Fibroblast of skin of right quadriceps (primary cell): ENCODE measurements at regions not wholly inside any gene's neighbourhood (a gene's known extent, or its start where the extent isn't known, plus 50 kb on each side); places are given as distances from the start of the nearest gene placed in this dataset.
"Not testable (repeated sequence)": the region's sequence is repeated elsewhere in the genome, so short reads cannot be mapped to it uniquely, and the experiment has no call there.

Source experiments
- DNase-seq: peaks from one replicate; pipeline ENCODE4 v3.0.0-alpha.2; 2013

DNA sequence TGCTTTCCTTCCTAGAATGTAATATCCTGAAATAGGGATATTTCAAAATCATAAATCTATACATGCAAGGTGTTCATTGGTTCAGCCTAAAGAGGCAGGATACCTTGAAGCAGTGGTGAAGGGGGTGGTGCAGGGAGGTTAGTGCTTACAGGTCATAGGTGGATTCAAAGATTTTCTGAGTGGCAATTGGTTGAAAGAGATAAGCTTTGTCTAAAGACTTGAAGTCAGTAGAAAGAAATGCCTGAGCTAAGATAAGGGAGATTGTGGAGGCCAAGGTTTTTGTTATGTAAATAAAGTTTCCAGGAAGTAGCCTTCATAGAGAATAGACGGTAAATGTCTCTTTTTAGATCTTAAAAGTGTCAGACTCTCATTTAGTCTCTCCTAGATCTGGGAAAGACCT is 741.2 kb upstream of the ZWINT start:
- no peak for DNase-seq

DNA sequence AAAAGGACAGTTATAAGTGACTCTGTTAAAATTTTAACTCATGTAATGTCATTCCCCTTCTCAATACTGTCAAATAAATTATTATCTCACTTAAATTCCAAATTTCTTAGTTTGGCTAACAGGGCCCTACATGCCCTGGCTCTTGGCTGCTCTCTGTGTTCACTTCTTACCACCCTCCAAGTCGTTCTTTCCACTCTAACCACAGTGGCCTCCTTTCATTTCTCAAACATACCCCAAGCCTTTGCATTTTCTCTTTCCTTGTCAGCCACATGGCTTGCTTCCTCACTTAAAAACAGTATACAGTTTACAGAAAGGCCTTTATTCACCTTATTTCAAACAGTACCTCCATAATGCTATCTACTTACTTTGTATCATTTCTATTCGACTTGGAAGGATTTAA is 737.1 kb upstream of the ZWINT start:
- no peak for DNase-seq

DNA sequence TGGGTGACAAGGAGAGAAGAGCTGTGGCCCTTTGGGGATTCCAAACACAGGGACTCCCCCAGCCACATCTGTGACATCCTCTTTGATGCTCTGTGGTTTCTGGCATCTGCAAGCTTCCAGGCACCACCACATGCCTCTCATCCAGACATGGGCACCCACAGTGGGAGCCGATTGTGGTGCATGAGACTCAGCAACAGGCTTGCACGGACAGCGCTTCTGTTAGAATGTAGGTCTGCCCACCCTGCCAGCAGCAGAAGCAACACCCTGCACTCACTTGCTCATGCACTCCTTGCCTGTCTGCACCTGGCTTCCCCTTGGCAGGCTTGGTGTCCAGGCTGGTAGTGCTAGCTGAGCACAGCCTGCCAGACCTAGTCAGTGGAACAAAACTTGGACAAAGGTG is 735.0 kb upstream of the ZWINT start:
- DNase-seq: no peak

DNA sequence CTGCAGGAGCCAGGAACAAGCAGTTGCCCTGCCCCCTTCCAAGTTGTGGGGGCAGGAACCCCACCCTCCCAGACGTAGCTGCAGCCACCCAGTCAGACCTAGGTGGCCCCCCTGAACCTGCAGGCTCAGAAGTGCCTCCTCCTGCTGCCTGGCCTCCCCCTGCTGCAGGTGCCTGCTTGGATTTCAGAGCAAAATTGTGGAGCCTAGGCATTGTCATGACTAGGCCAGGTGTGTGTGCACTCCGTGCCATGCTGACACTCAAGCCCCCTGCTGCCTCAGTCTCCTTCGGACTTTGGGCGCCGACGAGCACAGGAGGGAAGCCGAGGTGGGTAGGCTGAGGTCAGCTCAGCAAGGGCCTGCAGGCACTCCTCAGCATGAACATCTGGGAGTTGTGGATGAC is 733.9 kb upstream of the ZWINT start:
- no peak for DNase-seq

DNA sequence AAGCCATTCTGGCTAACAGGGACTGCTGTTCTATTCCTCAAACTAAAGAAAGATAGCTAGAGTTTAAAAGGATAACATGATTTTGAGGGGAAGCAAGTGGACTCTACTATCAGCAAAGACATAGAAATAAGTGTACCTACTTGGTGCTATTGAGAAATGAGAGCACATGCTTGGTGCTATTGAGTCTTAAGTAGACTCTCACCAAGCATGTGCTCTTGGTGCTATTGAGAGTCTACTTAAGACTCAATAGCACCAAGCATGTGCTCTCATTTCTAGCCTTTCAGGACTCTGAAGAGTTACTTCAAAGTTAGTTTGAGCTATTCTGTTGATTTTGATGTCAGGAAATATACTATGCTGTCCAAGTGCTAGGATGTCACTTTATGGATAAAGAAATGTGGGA is 733.0 kb upstream of the ZWINT start:
- DNase-seq: no peak

DNA sequence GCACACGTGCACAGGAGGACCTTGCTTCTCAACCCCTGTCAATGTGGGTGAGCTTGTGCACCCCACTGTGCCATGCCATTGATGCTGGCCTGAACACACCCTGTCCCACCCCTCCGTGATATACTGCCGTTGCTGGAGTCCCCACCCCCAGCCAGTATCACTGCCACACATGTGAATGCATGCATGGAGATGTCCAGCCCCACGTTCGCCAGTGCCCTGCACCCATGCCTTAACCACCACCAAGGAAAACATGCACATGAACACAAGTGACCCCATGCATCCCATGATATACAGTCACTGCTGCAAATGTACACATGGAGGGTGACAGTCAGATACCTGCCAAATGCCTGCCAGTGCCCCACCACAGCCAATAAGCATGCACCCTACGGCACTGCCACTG is 692.5 kb upstream of the ZWINT start:
- DNase-seq: no peak

DNA sequence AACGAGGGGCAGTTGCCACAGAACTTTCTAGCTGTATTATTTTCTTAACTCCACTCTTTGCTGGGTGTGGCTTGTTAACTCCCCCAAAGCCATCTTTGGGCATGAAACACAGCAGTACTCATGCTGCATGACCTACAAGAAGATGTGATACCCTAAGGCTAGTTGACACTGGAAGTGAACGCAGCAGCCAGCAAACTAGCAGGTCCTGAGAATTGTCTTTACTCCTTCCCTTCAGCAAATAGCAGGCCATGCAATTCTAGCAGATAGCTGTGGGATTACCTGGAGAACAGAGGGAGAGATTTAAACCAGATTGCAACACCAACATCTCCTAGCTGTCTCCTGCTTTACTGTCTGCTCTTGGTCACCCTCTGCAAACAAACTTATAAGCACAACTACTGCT is 688.0 kb upstream of the ZWINT start:
- DNase-seq: no peak

DNA sequence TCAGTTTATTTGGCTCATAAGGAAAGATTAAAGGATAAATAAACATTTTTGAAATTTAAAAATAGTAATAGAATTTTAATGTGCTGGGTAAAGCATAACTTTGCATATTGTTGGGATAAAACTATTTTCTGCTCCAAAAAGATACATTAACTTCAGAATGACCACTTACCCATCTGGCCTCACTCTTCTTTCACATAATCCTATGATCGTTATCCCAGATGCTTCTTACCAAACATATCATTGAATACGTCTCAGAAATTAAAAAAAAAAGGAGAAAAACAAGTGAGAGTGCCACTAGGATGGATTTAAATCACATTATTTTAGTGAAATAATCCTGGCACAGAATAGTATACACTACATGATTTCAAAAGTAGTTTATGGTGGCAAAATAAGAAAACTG is 677.5 kb upstream of the ZWINT start:
- no peak for DNase-seq

DNA sequence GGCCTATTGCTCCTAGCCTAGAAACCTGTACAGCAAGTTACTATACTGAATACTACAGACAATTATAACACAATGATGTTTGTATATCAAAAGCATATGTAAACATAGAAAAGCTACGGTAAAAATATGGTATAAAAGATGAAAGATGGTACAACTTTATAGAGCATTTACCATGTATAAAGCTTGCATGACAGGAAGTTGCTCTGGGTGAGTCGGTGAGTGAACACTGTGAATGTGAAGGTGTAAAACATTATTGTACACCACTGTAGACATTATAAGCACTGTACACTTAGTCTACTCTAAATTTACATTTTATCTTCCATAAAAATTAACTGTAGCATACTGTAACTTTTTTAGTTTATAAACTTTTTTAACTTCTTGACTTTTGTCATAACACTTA is 674.3 kb upstream of the ZWINT start:
- no peak for DNase-seq

DNA sequence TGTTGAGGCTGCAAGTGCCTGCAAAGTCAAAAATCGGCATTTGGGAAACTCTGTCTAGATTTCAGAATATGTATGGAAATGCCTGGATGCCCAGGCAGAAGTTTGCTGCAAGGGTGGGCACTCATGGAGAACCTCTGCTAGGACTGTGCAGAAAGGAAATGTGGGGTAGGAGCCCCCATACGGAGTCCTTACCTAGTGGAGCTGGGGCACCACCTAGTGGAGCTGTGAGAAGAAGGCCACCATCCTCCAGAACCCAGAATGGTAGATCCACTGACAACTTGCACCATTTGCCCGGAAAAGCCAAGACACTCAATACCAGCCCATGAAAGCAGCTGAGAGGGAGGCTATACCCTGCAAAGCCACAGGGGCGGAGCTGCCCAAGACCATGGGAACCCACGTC is 671.2 kb upstream of the ZWINT start:
- DNase-seq: not testable (repeated sequence)

DNA sequence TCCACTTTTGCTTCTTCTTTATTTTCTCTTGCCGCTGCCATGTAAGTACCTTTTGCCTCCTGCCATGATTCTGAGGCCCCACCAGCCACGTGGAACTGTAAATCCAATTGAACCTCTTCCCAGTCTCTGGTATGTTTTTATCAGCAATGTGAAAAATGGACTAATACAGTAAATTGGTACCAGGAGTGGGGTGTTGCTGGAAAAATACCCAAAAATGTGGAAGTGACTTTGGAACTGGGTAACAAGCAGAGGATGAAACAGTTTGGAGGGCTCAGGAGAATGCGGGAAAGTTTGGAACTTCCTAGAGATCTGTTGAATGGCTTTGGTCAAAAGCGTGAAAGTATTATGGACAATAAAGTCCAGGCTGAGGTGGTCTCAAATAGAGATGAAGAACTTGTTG is 670.3 kb upstream of the ZWINT start:
- DNase-seq: no peak

DNA sequence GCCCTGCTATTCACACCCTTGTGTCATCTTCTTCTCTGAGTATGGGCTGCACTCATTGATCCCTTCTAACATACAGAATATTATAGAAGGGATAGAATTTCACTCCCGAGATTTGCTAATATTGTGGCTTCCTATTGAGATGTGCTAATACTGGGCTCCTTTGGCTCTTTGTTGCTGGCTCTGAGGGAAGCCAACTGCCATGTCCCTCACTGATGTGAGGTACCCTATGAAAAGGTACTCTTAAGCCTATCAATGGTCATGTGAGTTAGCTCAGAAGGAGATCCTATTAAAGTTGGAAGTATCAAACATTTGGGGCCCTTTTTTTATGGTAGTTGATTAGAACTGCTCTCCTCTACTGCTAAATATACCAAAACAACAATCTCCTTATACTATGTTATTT is 665.2 kb upstream of the ZWINT start:
- no peak for DNase-seq

DNA sequence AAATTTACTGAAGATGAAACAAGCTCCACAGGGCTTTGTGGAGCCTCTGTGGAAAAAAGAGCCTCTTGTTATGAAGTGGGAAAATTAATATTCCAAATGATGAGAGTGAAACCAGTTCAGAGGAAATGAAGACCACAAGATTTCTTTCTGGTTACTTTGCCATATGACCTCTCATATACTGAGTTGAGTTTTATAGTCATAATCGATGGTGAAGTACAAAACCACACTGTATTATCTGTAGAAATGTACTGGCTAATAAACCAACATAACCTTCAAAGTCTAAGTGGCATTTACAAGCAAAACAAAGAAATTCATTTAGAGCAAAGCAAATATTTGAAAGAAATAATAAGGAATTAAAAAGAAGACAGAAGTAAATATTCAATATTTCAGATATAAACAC is 662.6 kb upstream of the ZWINT start:
- no peak for DNase-seq

DNA sequence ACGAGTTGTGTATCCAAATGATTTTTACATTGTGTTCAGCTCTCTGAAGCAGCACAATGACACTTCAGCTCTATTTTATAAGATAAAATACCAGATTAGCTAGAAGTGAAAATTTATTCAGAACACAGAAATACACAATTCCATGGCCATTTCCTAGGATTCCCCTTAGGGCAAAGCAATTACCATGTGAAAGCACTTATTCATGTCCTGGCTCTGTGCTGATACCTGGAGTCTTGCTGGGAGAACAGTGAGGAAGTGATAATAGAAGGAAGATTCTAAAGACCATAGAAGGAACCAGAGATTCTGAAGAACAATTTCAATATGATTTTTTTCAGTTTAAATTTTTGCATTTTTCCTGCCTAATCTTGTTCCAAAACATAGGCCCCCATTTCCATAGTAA is 657.4 kb upstream of the ZWINT start:
- no peak for DNase-seq

DNA sequence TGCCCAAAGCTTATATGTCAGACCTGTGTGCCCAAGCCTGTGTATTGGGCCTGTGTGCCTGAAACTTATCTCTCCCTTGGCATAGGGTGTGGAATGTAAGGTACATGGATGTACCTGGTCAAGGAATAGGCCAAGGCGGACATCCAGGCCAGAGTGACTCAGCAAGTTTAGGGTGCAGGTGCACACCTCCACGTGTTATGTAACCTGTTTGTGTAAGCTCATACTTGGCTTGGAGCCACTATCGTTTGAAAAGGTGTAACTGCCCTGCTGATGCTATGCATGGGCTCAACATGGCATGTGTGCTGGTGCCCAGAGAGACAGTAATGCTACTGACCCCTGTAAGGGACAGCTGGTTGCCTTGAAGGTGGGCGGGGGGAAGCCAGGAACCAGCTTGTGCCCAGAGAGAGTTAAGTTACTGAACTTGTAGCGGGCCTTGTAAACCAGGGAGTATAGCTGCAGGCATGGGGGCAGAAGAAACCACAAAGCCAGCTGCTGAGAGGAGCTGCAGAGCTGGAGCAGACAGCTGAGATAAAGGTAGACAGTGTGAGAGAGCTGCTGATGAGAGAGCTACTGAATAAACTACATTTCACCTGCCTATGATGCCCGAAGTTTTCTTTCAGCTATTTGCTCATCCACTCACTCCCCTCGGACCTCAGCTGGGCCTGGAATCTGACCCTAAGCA is 656.4 kb upstream of the ZWINT start:
- DNase-seq: no peak

DNA sequence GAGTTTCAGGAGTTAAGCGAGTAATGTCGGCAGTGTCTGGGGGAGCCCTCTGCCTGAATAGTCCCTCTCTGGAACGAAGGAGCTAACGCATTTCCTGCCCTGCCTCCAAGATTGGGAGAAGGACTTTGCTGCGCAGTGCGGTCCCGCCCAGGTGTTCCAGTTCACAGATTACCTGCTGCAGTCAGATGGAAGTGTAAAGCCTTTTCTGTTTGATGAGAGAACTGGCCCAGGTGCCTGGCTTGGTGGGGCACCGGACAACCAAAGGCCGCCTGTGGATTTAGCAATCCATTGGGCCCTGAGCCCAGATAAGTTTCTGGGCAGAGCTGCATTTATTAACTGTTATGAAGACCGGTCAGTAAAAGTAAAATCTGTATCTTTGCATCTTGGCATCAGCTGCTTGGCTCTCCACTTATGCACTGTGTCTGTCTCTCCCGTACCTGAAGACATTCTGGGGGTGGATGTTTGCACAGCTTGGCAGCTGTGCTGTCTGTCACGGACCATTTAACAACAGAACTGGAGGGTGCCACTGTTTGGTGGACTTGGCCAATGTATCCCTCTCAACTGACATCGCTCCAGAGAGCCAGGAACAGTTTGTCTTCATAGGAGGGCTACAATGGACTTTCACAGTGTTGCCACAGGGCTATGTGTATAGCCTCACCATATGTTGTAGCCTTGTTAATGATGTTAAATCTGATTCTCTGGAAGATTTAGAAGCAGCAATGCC is 654.7 kb upstream of the ZWINT start:
- no peak for DNase-seq

DNA sequence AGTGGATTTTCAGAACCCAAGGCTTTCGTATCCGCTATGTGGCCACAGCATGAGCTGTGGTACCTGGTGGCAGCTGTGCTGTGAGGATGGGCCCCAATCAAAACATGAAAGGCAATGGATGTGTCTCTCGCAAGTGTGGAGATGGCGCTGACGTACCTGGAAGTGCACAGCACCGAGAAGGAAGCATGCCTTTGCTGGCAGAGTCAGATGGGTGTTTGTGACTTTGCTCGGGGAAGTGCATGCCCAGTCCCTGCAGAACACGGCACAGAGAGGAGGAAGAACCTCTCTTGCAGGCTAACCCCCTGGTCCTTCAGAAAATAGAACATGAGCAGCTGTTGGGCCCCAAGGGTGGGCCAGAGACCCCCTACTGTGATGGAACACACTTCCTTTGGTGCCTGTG is 654.1 kb upstream of the ZWINT start:
- no peak for DNase-seq

DNA sequence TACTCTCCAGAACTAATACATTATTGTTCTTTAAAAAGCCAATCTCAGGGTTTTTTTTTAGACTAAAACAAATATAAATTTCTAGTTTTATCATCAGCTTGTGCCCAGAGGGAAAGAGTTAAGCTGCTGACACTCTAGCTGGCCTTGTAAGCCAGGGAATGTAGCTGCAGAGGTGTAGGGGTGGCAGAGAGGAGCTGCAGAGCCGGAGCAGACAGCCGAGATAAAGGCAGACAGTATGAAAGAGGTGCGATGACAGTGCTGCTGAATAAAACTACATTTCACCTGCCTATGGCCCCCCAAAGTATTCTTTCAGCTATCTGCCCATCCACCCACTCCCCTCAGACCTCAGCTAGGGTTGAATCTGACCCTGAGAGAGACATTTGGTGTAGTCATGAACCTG is 653.7 kb upstream of the ZWINT start:
- DNase-seq: no peak

DNA sequence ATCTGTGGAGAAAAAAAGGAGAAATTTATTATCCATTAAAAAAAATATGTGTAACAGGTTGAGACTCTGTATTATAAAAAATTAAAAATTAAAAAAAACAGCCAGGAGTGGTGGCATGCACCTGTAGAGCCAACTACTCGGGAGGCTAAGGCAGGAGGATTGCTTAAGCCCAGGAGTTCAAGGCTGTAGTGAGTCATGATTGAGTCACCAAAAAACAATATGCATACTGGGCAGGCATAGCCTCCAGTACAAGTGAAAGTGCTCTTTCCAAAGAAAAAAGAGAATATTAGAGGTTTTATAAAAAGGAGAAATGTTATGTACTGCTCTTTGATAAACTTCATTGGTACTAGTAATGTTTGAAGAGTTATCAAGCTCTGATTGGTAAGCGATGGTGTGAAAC is 647.1 kb upstream of the ZWINT start:
- no peak for DNase-seq

DNA sequence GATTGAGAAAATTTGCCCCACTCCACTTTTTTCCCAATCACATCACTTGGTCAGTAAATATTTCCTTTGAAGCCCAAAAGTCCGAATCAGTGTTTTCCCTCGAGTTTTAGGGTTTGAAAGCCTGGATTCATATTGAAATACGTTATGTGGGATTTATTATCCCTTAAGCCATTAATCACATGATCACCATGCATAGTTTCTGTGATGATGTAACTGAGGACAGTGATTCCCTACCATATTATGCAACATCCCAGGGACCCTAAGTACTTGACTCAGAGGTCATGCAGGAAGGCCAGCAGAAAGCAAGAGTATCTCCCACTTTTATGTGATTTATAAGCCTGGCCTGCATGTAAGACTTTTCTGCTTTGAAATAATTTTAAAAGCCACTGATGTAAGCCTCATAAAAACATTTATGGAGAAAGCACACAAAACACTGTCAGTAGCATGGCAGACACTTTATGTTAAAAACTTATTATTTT is 630.6 kb upstream of the ZWINT start:
- DNase-seq: no peak

DNA sequence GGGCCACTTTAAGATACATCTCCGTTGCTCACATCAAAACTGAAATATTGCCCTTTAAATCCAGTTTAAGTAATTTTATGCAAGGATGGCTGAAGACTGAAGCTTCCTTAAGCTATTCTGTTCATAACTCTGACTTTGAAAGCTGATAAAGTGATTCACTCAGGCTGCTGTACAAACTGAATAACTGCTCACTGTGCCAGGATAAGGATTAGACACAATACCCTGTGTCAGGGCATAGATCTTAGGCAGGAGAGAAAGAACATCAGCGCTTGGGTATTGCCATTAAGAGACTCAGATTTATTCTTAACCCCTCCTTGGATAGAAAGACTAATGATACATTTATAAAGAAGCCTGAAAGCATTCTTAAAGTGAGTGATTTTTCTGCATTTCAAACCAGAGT is 614.5 kb upstream of the ZWINT start:
- no peak for DNase-seq

DNA sequence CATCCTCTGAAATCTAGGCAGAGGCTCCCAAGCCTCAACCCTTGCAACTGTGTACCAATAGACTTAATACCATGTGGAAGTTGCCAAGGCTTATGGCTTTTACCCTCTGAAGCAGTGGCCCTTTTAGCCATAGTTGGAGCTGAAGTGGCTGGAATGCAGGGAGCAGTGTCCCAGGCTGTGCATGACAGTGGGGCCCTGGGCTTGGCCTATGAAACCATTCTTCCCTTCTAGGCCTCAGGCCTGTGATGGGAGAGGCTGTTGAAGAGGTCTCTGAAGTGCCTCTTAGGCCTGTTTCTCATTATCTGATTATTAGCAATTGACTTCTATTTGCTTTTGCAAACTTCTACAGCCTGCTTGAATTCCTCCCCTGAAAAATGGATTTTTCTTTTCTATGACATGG is 612.7 kb upstream of the ZWINT start:
- no peak for DNase-seq

DNA sequence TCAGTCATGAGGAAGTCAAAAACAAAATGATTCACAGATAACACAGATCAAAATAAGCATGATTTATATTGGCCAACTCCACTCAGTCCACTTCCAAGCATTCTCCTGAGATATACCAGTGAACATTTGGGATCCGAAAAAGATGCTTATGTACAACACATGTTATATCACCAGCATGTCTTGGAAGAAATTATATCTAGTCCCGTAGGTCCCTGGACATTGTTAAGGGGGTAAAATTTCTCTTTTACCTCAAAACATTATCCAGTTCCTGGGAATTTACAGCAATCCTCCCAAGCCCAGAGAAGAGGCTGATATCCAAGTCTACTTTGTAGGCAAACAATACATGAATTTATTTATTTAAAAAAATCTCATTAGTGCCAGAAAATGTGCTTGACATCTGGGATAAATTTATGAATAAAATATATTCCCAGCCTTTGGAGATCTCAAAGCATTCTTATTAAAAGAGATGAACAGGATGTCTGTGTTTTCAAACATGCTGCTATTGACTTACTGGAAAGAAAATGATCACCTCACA is 582.2 kb upstream of the ZWINT start:
- no peak for DNase-seq

DNA sequence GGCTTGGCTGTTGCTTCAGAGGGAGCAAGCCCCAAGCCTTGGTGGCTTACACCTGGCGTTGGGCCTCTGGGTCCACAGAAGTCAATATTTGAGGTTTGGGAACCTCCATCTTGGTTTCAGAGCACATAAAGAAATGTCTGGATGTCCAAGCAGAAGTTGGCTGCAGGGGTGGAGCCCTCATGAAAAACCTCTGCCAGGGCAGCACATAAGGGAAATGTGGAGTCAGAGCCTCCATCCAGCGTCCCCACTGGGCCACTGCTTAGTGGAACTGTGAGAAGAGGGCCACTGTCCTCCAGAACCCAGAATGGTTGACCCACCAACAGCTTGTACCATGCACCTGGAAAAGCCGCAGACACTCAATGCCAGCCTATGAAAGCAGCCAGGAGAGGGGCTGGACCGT is 573.5 kb upstream of the ZWINT start:
- no peak for DNase-seq

DNA sequence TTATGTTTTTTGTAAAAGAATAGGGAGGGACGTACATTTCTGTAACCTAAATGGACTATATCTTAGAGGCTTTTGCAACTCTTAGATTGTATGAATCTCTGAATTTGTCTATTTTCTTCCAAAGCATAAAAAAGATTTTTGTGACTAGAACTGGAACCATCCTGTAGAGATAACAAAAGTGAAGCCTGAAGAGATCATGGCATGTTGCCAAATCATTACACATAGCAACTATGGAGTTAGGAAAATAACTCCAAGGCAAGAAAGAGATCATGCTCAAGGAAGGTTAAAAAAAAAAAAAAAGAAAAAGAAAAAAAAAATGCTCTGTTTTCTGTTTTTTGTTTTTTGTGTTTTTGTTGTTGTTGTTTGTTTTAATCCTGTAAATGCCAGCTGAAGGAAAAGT is 567.7 kb upstream of the ZWINT start:
- no peak for DNase-seq
